Upper lobe of left lung (tissue), 4 donors: ENCODE measurements at regions not wholly inside any gene's neighbourhood (a gene's known extent, or its start where the extent isn't known, plus 50 kb on each side); places are given as distances from the start of the nearest gene placed in this dataset.

Source experiments
- POLR2A ChIP-seq, 4 donors: fragments of 450-650 bp; IDR thresholded peaks; one replicate each; pipeline ENCODE4 v1.5.1; 2016 to 2017; ENCODE audit warnings: antibody characterized with exemption in 4 of 4, mild to moderate bottlenecking in 2 of 4
- TF ChIP-seq, protein P1 (sequence below), 6 experiments: fragments of 450-650 bp in 4 of 6; fragments of 200-600 bp in 2 of 6; sonication (generic) in 2 of 6; IDR thresholded peaks; one replicate each; pipeline ENCODE4 v1.5.1; 2016 to 2019; ENCODE audit warnings: antibody characterized with exemption in 6 of 6

DNA sequence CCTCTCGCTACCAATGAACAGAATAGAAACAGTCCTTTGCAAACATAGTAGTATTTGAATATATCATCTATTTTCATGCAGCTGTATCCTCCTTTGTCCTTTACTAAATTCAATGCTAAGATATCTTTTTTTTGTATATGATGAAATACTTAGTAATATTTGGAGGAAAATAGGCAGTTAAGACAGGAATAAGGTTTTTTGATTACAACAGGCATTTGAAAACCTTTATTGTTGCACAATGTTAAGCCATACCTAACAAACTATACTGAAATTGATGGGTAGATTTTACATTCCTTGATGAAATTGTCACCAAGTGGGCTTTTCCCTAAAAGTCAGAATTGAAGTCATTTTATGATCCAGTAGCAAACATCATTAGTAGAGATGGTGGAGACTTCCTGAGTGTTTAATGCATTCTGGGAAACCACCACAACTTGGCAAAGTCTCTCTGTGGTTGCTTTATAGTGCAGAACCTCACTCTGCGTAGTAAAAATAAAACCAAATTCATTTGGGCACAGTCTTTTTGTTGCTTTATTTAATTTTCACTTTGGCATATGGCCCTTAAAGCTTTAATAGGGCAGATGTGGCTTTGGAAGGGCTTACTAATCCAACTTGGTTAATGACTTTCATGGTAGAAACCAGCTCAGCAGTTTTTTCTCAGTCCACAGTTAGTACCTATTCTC is 216.0 kb downstream of the DIPK2A start:
- TF ChIP-seq, protein P1, sequence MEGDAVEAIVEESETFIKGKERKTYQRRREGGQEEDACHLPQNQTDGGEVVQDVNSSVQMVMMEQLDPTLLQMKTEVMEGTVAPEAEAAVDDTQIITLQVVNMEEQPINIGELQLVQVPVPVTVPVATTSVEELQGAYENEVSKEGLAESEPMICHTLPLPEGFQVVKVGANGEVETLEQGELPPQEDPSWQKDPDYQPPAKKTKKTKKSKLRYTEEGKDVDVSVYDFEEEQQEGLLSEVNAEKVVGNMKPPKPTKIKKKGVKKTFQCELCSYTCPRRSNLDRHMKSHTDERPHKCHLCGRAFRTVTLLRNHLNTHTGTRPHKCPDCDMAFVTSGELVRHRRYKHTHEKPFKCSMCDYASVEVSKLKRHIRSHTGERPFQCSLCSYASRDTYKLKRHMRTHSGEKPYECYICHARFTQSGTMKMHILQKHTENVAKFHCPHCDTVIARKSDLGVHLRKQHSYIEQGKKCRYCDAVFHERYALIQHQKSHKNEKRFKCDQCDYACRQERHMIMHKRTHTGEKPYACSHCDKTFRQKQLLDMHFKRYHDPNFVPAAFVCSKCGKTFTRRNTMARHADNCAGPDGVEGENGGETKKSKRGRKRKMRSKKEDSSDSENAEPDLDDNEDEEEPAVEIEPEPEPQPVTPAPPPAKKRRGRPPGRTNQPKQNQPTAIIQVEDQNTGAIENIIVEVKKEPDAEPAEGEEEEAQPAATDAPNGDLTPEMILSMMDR (IDR thresholded peaks at IDR 0.05) = no peak
- TF ChIP-seq POLR2A (IDR thresholded peaks at IDR 0.05) = no peak
